Choroid plexus epithelial cell (primary cell): ENCODE measurements at regions not wholly inside any gene's neighbourhood (a gene's known extent, or its start where the extent isn't known, plus 50 kb on each side); places are given as distances from the start of the nearest gene placed in this dataset.
"Not testable (repeated sequence)": the region's sequence is repeated elsewhere in the genome, so short reads cannot be mapped to it uniquely, and the experiment has no call there.

ENCODE experiments used
- DNase-seq: peaks from one replicate; pipeline ENCODE4 v3.0.0-alpha.2; 2010; ENCODE audit warnings: low read depth
- H3K4me3 ChIP-seq: 2 replicates; pipeline ENCODE4 v1.5.1; 2011; ENCODE audit warnings: low read depth, mild to moderate bottlenecking, control low read depth, low read length, moderate library complexity
- TF ChIP-seq, protein P1 (sequence below): conservative IDR thresholded peaks from 2 replicates; pipeline ENCODE4 v1.5.1; 2011; ENCODE audit warnings: low read depth, mild to moderate bottlenecking, control low read depth, inconsistent platforms, low read length, moderate library complexity

DNA sequence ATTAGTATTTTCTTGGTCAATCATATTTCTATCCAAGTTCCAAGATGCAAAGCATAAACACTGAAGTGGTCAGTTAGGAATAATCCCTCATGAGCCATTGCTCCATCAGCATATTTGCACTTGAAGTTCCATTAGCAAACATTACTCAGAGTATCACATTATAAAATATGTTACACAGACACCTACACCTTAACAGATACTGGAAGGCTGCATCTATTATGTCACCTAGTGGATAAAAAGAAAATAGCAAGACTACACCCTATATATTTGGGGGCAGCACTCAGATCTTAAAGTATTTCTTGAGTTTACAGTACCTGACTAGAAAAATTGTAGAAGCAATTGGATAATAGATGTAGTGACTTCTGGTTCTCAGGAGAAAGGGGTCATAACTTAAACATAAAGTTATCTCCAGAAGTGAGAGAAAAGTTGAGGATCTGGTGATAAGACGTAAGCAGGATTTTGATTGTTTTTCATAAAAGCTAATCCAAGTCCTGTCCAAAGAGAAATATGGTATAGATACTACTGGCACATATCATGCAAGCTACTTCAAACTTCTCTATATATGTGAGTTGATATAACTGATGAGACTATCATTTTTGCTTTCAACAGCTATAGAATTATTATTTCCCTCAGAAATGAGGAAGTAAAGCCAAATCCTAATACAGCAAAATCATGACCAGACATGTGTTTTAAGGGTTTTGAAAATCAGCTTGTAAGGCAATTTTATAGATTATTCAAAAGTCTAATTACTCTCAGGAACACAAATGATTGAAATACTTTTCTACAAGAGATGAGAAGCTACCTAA, 422.2 kb downstream of the GBE1 start:
- TF ChIP-seq, protein P1, sequence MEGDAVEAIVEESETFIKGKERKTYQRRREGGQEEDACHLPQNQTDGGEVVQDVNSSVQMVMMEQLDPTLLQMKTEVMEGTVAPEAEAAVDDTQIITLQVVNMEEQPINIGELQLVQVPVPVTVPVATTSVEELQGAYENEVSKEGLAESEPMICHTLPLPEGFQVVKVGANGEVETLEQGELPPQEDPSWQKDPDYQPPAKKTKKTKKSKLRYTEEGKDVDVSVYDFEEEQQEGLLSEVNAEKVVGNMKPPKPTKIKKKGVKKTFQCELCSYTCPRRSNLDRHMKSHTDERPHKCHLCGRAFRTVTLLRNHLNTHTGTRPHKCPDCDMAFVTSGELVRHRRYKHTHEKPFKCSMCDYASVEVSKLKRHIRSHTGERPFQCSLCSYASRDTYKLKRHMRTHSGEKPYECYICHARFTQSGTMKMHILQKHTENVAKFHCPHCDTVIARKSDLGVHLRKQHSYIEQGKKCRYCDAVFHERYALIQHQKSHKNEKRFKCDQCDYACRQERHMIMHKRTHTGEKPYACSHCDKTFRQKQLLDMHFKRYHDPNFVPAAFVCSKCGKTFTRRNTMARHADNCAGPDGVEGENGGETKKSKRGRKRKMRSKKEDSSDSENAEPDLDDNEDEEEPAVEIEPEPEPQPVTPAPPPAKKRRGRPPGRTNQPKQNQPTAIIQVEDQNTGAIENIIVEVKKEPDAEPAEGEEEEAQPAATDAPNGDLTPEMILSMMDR, result peak; percentile 63
- H3K4me3 ChIP-seq, result no peak overlapping the region
- peak; percentile 54 for DNase-seq

DNA sequence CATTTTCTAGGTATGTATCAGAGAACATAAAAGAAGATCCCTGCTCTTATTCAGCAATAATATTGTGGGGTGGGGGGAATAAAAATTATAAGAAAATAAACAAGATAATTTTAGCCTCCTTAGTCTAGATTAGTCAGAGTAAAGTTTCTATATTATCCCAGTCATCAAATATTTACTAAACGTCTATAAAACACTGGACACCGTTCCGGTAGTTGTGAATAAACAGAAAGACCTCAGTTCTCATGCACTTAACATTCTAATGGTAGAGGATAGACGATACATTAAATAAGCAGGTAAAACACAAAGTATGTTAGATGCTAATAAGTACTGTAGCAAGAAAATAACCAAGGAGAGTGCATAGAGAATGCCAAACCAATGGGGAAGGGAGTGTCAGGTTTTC, 425.0 kb downstream of the GBE1 start:
- DNase-seq, result no peak
- TF ChIP-seq, protein P1, result no peak

DNA sequence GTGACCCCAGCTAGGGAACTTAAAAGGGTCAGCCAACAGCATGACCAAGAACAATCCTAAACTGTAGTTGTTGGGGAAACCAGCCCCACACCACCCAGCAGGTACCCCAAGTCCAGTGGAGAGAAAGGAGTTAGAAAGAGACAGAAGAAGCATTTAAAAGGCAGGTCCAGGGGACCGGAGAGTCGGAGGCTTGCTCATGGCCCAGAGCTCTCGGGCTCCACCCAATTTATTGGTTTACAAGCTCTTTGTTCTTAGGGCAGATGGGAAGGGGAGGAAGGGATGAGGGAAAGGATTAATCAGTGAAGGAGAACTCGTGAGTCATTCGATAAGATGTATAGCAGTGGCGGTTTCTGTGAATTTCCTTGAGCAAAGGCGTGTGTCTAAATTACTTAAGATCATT, 431.6 kb downstream of the GBE1 start:
- not testable (repeated sequence) for H3K4me3 ChIP-seq, DNase-seq

More for the DNA sequence above, 425.0 kb downstream of the GBE1 start:
- H3K4me3 ChIP-seq, result no peak overlapping the region

DNA sequence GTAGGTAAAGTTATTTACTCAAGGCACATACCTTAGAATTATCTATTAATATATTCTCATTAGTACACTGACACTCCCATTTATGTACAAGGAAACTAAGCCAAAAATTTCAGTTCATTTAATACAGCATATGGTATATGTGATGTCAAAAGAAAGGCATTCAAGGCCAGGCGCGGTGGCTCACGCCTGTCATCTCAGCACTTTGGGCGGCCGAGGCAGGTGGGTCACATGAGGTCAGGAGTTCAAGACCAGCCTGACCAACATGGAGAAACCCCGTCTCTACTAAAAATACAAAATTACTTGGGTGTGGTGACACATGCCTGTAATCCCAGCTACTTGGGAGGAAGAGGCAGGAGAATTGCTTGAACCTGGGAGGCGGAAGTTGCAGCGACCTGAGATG, 435.2 kb downstream of the GBE1 start:
- TF ChIP-seq, protein P1, result no peak
- DNase-seq, result no peak
- no peak overlapping the region for H3K4me3 ChIP-seq

DNA sequence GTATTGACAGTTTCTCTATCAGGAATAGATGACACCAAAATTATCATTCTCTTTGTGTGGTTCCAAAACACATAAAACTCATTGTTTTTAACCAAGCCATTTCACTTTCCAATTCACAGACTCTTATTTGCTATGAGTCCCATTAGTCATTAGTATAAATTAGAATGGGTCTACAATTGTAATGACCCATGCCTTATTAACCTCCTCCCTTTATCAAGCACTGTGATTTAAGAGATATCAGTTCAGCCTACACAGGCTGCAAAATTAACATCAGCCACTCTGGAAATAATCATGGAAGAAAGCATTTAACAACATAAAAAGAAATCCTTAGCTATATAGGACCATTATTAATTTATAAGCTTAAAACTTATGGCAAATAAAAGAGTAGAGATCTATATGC, 440.6 kb downstream of the GBE1 start:
- no peak overlapping the region for H3K4me3 ChIP-seq
- no peak for DNase-seq
- TF ChIP-seq, protein P1, result no peak

DNA sequence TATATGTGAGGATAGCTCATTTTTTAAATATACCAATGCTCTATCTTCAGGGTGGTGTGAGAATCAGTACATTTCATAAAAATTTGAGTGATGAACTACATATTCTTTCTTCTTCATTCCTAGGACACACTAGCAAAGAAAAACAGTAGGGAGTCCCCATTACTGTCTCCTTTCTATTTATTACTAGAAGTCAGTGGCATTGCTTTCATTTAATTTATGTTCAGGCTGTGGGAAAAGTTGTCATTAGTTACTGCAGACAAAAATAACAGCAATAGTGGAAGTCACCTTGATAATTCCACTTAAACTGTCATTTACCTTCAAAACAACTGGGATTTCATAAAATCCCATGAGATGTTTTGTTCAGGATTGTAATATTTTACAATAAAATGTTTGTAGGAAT, 446.4 kb downstream of the GBE1 start:
- no peak for DNase-seq
- H3K4me3 ChIP-seq, result no peak overlapping the region
- TF ChIP-seq, protein P1, result no peak

DNA sequence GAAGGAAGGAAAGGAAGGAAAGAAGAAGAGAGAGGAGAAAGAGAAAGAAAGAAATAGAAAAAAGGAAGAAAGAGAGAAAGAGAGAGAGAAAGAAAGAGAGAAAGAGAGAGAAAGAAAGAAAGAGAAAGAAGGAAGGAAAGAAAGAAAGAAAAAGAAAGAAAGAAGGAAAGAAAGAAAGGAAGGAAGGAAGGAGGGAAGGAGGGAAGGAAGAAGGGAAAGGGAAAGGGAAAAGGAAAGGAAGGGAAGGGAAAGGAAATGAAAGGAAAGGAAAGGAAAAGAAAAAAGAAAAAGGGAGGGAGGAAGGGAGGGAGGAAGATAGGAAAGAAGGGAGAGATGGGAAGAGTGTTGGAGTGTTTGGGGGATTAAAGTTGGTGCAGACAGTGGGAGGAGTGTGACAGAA, 450.1 kb downstream of the GBE1 start:
- H3K4me3 ChIP-seq, result no peak overlapping the region
- TF ChIP-seq, protein P1, result no peak
- no peak for DNase-seq
